WTC11 (cell line): ENCODE measurements at regions not wholly inside any gene's neighbourhood (a gene's known extent, or its start where the extent isn't known, plus 50 kb on each side); places are given as distances from the start of the nearest gene placed in this dataset.

Source experiments
- ATAC-seq: fragments of 200-7000 bp; cut with Tn5 transposase; 2 replicates; pipeline ENCODE4 v1.10.0; 2021; ENCODE audit warnings: mild to moderate bottlenecking, moderate library complexity
- CTCF ChIA-PET: fragments of 300-600 bp; sonication (Branson Sonifier 250); formaldehyde crosslinking; loops from one replicate; lab custom pipeline; 2021; ENCODE audit warnings: antibody characterized with exemption; lab: Charles Lee
- POLR2A ChIA-PET: fragments of 350-600 bp; sonication (Branson Sonifier 250); formaldehyde crosslinking; loops from one replicate; lab custom pipeline; 2021; ENCODE audit warnings: antibody characterized with exemption; lab: Charles Lee
- DNase-seq: peaks from one replicate; pipeline ENCODE4 v3.0.0; 2021; ENCODE audit warnings: low spot score
- H3K27ac Mint-ChIP-seq: 2 replicates; pipeline ENCODE4 v1.8.0; 2021; ENCODE audit warnings: mixed read lengths
- H3K27me3 Mint-ChIP-seq: 2 replicates; pipeline ENCODE4 v1.8.0; 2021; ENCODE audit warnings: low read depth, mild to moderate bottlenecking, moderate library complexity, mixed read lengths
- H3K36me3 Mint-ChIP-seq: 2 replicates; pipeline ENCODE4 v1.8.0; 2021; ENCODE audit warnings: mixed read lengths
- H3K4me1 Mint-ChIP-seq: 2 replicates; pipeline ENCODE4 v1.8.0; 2022; ENCODE audit warnings: mixed read lengths
- H3K4me3 Mint-ChIP-seq: 2 replicates; pipeline ENCODE4 v1.8.0; 2021; ENCODE audit warnings: mild to moderate bottlenecking, moderate library complexity, mixed read lengths
- H3K9me3 Mint-ChIP-seq: 2 replicates; pipeline ENCODE4 v1.8.0; 2021; ENCODE audit warnings: mixed read lengths
- CREB1 ChIP-seq: sonication (generic); formaldehyde crosslinking; IDR thresholded peaks from 2 replicates; pipeline ENCODE4 v1.8.0; 2023; ENCODE audit warnings: mild to moderate bottlenecking, missing genetic modification reagents
- E2F5 ChIP-seq: sonication (generic); formaldehyde crosslinking; IDR thresholded peaks from 2 replicates; pipeline ENCODE4 v1.8.1; 2022; ENCODE audit warnings: mild to moderate bottlenecking, moderate library complexity, missing genetic modification reagents
- ESRRA ChIP-seq: sonication (generic); formaldehyde crosslinking; IDR thresholded peaks from 2 replicates; pipeline ENCODE4 v1.8.1; 2022; ENCODE audit warnings: mild to moderate bottlenecking, missing genetic modification reagents, borderline replicate concordance
- ETV6 ChIP-seq: sonication (generic); formaldehyde crosslinking; IDR thresholded peaks from 2 replicates; pipeline ENCODE4 v1.8.1; 2022; ENCODE audit warnings: mild to moderate bottlenecking, missing genetic modification reagents
- FOXK1 ChIP-seq: sonication (generic); formaldehyde crosslinking; IDR thresholded peaks from 2 replicates; pipeline ENCODE4 v1.8.0; 2022; ENCODE audit warnings: mild to moderate bottlenecking, moderate library complexity, missing genetic modification reagents
- GTF2I ChIP-seq: fragments of 250-450 bp; sonication (Bioruptor Pico); conservative IDR thresholded peaks from 2 replicates; pipeline ENCODE4 v1.4.0; 2021; ENCODE audit warnings: mild to moderate bottlenecking
- JAZF1 ChIP-seq: fragments of 250-450 bp; sonication (Bioruptor Pico); IDR thresholded peaks from 2 replicates; pipeline ENCODE4 v1.9.0; 2021; ENCODE audit warnings: moderate library complexity, mild to moderate bottlenecking, inconsistent platforms
- MAX ChIP-seq: sonication (generic); formaldehyde crosslinking; IDR thresholded peaks from 2 replicates; pipeline ENCODE4 v1.8.0; 2022; ENCODE audit warnings: mild to moderate bottlenecking, missing genetic modification reagents
- MXD4 ChIP-seq: fragments of 250-450 bp; sonication (Bioruptor Pico); IDR thresholded peaks from 2 replicates; pipeline ENCODE4 v1.8.0; 2021; ENCODE audit warnings: mild to moderate bottlenecking, moderate library complexity, borderline replicate concordance
- NR2C2 ChIP-seq: sonication (generic); formaldehyde crosslinking; IDR thresholded peaks from 2 replicates; pipeline ENCODE4 v1.8.0; 2022; ENCODE audit warnings: mild to moderate bottlenecking, missing genetic modification reagents
- SMAD3 ChIP-seq: sonication (generic); formaldehyde crosslinking; IDR thresholded peaks from 2 replicates; pipeline ENCODE4 v1.8.0; 2022; ENCODE audit warnings: missing genetic modification reagents, mild to moderate bottlenecking, borderline replicate concordance
- TP53 ChIP-seq: sonication (generic); formaldehyde crosslinking; IDR thresholded peaks from 2 replicates; pipeline ENCODE4 v1.8.1; 2023; ENCODE audit warnings: mild to moderate bottlenecking, missing genetic modification reagents
- USF2 ChIP-seq: sonication (generic); formaldehyde crosslinking; IDR thresholded peaks from 2 replicates; pipeline ENCODE4 v1.8.1; 2023; ENCODE audit warnings: mild to moderate bottlenecking, missing genetic modification reagents, moderate library complexity
- ZMAT4 ChIP-seq: fragments of 250-450 bp; sonication (Bioruptor Pico); IDR thresholded peaks from 2 replicates; pipeline ENCODE4 v1.9.0; 2021; ENCODE audit warnings: mild to moderate bottlenecking
- ZNF219 ChIP-seq: sonication (generic); formaldehyde crosslinking; IDR thresholded peaks from 2 replicates; pipeline ENCODE4 v1.8.0; 2023; ENCODE audit warnings: missing genetic modification reagents, mild to moderate bottlenecking, borderline replicate concordance
- ZNF317 ChIP-seq: sonication (generic); formaldehyde crosslinking; IDR thresholded peaks from 2 replicates; pipeline ENCODE4 v1.8.1; 2023; ENCODE audit warnings: low read depth, mild to moderate bottlenecking, moderate library complexity, missing genetic modification reagents, borderline replicate concordance
- ZNF396 ChIP-seq: fragments of 250-450 bp; sonication (Bioruptor Pico); IDR thresholded peaks from 2 replicates; pipeline ENCODE4 v1.8.0; 2021; ENCODE audit warnings: mild to moderate bottlenecking, moderate library complexity, borderline replicate concordance
- ZNF416 ChIP-seq: fragments of 250-450 bp; sonication (Bioruptor Pico); IDR thresholded peaks from 2 replicates; pipeline ENCODE4 v1.9.0; 2021; ENCODE audit warnings: mild to moderate bottlenecking, inconsistent platforms
- ZNF532 ChIP-seq: fragments of 250-450 bp; sonication (Bioruptor Pico); IDR thresholded peaks from 2 replicates; pipeline ENCODE4 v1.9.0; 2021; ENCODE audit warnings: mild to moderate bottlenecking, borderline replicate concordance
- ZSCAN18 ChIP-seq: fragments of 250-450 bp; sonication (Bioruptor Pico); IDR thresholded peaks from 2 replicates; pipeline ENCODE4 v2.1.2; 2022; ENCODE audit warnings: mild to moderate bottlenecking, moderate library complexity

- DNase-seq = no peak
- H3K9me3 Mint-ChIP-seq = peaks cover 10% of the 10 kb centered on the region
- H3K36me3 Mint-ChIP-seq = peaks cover 3% of the 10 kb centered on the region; the same call in 1 of the 2 replicates
- POLR2A ChIA-PET = interaction anchor here (0.6 kb wide), 1 partner anchor 1312 kb away, joined by 3 read pairs; no protein-coding TSS in a partner anchor
- no peaks in the 10 kb centered on the region for H3K27me3 Mint-ChIP-seq
- TF ChIP-seq ZNF416 (CRISPR knock-in tag) (no peak), MXD4 (no peak), E2F5 (CRISPR knock-in tag) (no peak), USF2 (CRISPR knock-in tag) (no peak), ZSCAN18 (no peak), CREB1 (CRISPR knock-in tag) (no peak), TP53 (CRISPR knock-in tag) (no peak), ZMAT4 (CRISPR knock-in tag) (no peak), ETV6 (CRISPR knock-in tag) (no peak), ZNF317 (CRISPR knock-in tag) (no peak), SMAD3 (no peak), ESRRA (CRISPR knock-in tag) (no peak)
- CTCF ChIA-PET = no interaction called here
- no peak for ATAC-seq
- no peak overlapping the region for H3K27ac Mint-ChIP-seq
- no peak overlapping the region for H3K4me3 Mint-ChIP-seq
- H3K4me1 Mint-ChIP-seq = no peaks in the 10 kb centered on the region
Observed at GRCh38 chr5:3997670-3998069, 402.0 kb downstream of the IRX1 start.

- DNase-seq (no peak), ATAC-seq (no peak)
- H3K4me1 Mint-ChIP-seq = no peaks in the 10 kb centered on the region
- no peak overlapping the region for H3K4me3 Mint-ChIP-seq
- no peaks in the 10 kb centered on the region for H3K36me3 Mint-ChIP-seq
- H3K27me3 Mint-ChIP-seq = no peaks in the 10 kb centered on the region; the same call in 1 of the 2 replicates
- ChIA-PET POLR2A (interaction anchor here (0.6 kb wide), 1 partner anchor 30 kb away, joined by 3 read pairs; no protein-coding TSS in a partner anchor), CTCF (no interaction called here)
- H3K27ac Mint-ChIP-seq = no peak overlapping the region
- H3K9me3 Mint-ChIP-seq = peaks cover 7% of the 10 kb centered on the region
- TF ChIP-seq GTF2I (CRISPR knock-in tag) (no peak), ZNF396 (CRISPR knock-in tag) (no peak), ZNF532 (CRISPR knock-in tag) (no peak), ZNF219 (CRISPR knock-in tag) (no peak), MAX (CRISPR knock-in tag) (no peak), JAZF1 (no peak), NR2C2 (CRISPR knock-in tag) (no peak), FOXK1 (CRISPR knock-in tag) (no peak)
Observed at GRCh38 chr5:3999929-4000328, 404.3 kb downstream of the IRX1 start.
